Cardiac muscle cell (in vitro differentiated cells and primary cell): ENCODE measurements at regions not wholly inside any gene's neighbourhood (a gene's known extent, or its start where the extent isn't known, plus 50 kb on each side); places are given as distances from the start of the nearest gene placed in this dataset.

Experiments used
- DNase-seq, 2 donors: peaks; one replicate each; pipeline versions ENCODE4 v3.0.0 to v3.0.0-alpha.2; 2010 to 2017; ENCODE audit warnings: low read depth in 1 of 2, low spot score in 1 of 2
- H3K27ac ChIP-seq: fragments of 200-600 bp; sonication (generic); 2 replicates; pipeline ENCODE4 v1.5.1; 2016
- H3K27me3 ChIP-seq: fragments of 200-600 bp; sonication (generic); 2 replicates; pipeline ENCODE4 v1.6.0; 2016; ENCODE audit warnings: control low read depth
- H3K36me3 ChIP-seq: fragments of 200-600 bp; sonication (generic); 2 replicates; pipeline ENCODE4 v1.5.1; 2016; ENCODE audit warnings: control low read depth
- H3K4me1 ChIP-seq: fragments of 200-600 bp; sonication (generic); 2 replicates; pipeline ENCODE4 v1.8.1; 2017; ENCODE audit warnings: low read depth, mild to moderate bottlenecking, mixed run types
- H3K4me3 ChIP-seq: fragments of 200-600 bp; sonication (generic); 2 replicates; pipeline ENCODE4 v1.5.1; 2016; ENCODE audit warnings: mild to moderate bottlenecking
- H3K9me3 ChIP-seq: fragments of 200-600 bp; sonication (generic); 2 replicates; pipeline ENCODE4 v1.5.1; 2017; ENCODE audit warnings: low read depth, mild to moderate bottlenecking, control low read depth
- CTCF ChIP-seq: IDR thresholded peaks from 2 replicates; pipeline ENCODE4 v1.5.1; 2012; ENCODE audit warnings: low read depth, mild to moderate bottlenecking, low read length

- no peak for DNase-seq
- Histone ChIP-seq H3K27ac (no peak overlapping the region), H3K27me3 (no peaks in the 10 kb centered on the region), H3K36me3 (no peaks in the 10 kb centered on the region), H3K9me3 (no peaks in the 10 kb centered on the region), H3K4me3 (no peak overlapping the region), H3K4me1 (peaks cover 20% of the 10 kb centered on the region)
- no peak for TF ChIP-seq CTCF
These were observed 365.8 kb upstream of the CCDC196 start for GRCh38 chr14:66120402-66120801.

DNA sequence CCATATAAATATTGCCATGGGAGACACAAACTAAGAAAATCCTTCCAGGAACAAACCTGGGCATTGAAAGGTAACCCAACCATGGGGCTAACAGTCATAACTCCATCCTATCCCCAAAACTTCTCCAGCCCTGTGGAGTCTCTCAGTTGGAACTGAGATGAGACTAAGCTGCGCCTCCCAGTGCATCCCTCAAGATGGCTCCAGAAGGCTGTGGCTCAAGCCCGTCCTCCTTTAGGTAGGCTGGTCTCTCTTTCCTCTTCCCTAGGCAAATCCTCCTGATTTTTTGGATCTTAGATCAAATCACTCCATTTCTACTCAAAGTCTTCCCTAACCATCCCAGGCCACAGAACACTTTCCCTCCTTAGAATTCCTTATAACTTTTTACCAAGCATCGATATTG lies 364.3 kb upstream of the CCDC196 start:
- no peaks in the 10 kb centered on the region for H3K36me3 ChIP-seq
- H3K27me3 ChIP-seq = no peaks in the 10 kb centered on the region
- no peak overlapping the region for H3K27ac ChIP-seq
- H3K9me3 ChIP-seq = no peaks in the 10 kb centered on the region
- no peak overlapping the region for H3K4me3 ChIP-seq
- H3K4me1 ChIP-seq = peaks cover 20% of the 10 kb centered on the region
- TF ChIP-seq CTCF = no peak
- no peak for DNase-seq

- Histone ChIP-seq H3K4me3 (no peak overlapping the region), H3K9me3 (no peaks in the 10 kb centered on the region), H3K4me1 (peaks cover 3% of the 10 kb centered on the region), H3K27me3 (no peaks in the 10 kb centered on the region), H3K36me3 (no peaks in the 10 kb centered on the region), H3K27ac (no peak overlapping the region)
- DNase-seq = no peak
- TF ChIP-seq CTCF = no peak
These were observed 356.9 kb upstream of the CCDC196 start for GRCh38 chr14:66129224-66129623.

GRCh38 chr14:66131111-66131510 lies 355.1 kb upstream of the CCDC196 start:
- no peaks in the 10 kb centered on the region for H3K9me3 ChIP-seq
- TF ChIP-seq CTCF = no peak
- no peak overlapping the region for H3K27ac ChIP-seq
- no peaks in the 10 kb centered on the region for H3K27me3 ChIP-seq
- H3K4me3 ChIP-seq = no peak overlapping the region
- peaks cover 3% of the 10 kb centered on the region for H3K4me1 ChIP-seq
- no peak for DNase-seq
- no peaks in the 10 kb centered on the region for H3K36me3 ChIP-seq

- DNase-seq = no peak
These were observed 352.5 kb upstream of the CCDC196 start for GRCh38 chr14:66133666-66134065.

More at GRCh38 chr14:66133666-66134065, 352.5 kb upstream of the CCDC196 start:
- Histone ChIP-seq H3K27ac (no peak overlapping the region), H3K27me3 (no peaks in the 10 kb centered on the region), H3K4me3 (no peak overlapping the region), H3K36me3 (no peaks in the 10 kb centered on the region), H3K4me1 (peaks cover 3% of the 10 kb centered on the region), H3K9me3 (no peaks in the 10 kb centered on the region)
- no peak for TF ChIP-seq CTCF
